ENCODE measurements at regions not wholly inside any gene's neighbourhood (a gene's known extent, or its start where the extent isn't known, plus 50 kb on each side); places are given as distances from the start of the nearest gene placed in this dataset.
"Not testable (repeated sequence)": the region's sequence is repeated elsewhere in the genome, so short reads cannot be mapped to it uniquely, and the experiment has no call there.

GRCh38 chr6:6091608-6092002 is 84.9 kb upstream of the NRN1 start:
- DNase-seq (ENCODE audit: low spot score), result no peak

DNA sequence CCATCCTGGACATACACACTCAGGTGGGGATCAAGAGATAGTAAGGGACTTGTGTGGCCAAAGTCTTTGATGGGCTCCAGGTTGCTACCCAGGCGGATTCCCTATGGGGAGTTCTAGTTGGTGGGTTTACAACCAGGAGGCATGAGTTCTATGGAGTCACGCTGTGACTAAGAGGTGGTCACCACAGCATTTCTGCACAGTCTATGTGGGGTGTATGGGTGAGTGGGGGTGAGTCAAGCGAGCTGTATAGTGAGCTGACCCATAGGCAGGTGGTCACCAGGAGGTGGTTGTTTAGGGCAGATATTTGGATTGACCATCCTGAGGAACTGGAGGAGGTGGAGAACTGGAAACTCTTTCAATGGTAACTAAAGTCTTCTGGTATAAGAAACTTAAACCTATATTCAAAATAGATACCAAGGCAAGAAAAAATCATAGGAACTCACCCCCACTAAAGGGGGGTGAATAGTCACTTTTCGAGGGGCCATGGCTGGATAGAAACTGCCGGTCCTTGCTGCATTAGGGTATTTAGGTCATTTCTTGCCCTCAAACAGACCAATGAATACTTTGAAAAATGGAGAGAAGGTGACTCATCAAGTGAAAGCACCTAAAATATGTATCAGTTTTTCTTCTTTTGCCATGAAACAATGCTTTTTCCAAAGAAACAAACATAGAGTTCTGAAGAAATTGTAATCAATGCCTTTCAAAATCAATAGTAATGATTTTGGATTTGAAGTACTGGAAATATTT is 84.3 kb upstream of the NRN1 start:
- no peak for DNase-seq (ENCODE audit: low spot score)

DNA sequence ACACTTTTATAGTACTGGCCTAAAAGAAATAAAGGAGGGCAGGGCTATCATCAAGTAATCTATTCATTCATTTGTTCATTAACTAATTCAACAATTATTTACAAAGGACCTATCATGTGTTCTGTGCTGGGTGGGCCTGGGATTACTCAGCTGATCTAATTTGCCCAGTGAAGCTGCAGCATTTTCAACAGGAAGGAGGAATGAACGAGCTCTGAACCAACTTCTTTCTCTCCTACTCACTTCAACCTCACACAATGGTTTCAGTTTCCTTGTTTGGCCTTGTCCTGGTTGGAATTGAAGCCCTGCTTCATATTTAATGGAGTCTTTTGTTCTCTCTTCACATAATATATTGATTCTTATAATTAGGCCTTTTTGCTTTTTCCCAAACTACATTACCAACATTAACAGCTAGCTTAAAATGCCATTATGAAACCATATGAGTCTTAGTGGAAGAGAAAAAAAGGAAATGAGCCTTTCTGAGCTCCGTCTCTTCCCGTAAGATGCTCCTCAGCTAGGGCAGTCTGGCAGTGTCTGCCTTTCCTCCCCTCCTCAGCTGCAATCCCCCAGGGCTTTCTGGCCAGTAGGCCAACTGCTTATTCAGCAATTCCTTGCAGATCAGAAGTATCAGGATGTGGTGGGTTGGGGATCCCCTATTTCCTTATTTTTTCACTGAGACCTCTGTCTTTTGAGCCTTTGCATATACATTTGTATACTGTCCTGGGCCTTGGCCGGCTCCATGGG is 79.4 kb upstream of the NRN1 start:
- DNase-seq (ENCODE audit: low spot score), result no peak

DNA sequence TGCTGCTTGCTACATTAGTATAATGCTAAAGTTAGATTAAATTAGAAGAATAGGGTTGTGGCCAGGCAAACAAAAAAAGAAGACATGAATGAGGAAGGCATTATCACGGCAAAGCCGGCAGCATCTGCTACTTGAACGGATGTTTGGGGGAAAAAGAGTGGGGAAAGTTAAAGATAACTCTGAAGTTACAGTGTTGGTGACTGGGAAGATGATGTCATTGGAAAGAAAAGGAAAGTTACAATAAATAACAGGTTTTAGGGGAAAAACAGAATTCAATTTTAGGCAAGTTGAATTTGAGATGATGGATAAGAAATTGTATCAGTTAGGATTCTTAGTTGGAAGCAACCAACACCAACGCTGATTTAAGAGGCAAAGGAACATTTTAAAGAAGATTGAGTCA is 74.2 kb upstream of the NRN1 start:
- DNase-seq (ENCODE audit: low spot score), result no peak

DNA sequence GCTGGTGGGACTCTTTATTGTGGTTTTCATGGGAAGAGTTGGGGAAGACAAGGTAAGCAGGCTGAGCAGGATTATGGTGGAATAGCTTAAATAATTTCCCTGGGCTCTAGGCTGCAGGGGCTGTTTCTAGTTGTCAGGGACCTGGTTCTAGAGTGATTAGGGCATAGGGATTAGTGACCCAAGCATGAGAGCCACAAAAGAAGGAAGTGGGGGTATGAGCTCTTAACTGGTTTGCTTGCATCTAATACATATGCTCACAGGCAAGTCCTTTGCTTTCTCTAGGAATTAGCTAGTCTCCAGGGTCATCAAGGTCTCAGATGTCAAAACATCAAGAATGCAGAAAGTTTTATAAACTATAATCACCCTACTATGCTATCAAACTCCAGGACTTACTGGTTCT is 67.5 kb upstream of the NRN1 start:
- DNase-seq (ENCODE audit: low spot score), result no peak

DNA sequence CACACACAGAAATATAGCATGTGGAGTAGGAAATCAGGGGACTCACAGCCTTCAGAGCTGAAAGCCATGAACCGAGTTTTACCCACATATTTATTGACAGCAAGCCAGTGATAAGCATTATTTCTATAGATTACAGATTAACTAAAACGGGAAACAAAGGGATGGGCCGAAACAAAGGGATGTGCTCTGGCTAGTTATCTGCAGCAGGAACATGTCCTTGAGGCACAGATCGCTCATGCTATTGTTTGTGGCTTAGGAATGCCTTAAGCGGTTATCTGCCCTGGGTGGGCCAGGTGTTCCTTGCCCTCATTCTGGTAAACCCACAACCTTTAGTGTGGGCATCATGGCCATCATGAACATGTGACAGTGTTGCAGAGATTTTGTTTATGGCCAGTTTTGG is 61.4 kb upstream of the NRN1 start:
- not testable (repeated sequence) for DNase-seq (ENCODE audit: low spot score)

DNA sequence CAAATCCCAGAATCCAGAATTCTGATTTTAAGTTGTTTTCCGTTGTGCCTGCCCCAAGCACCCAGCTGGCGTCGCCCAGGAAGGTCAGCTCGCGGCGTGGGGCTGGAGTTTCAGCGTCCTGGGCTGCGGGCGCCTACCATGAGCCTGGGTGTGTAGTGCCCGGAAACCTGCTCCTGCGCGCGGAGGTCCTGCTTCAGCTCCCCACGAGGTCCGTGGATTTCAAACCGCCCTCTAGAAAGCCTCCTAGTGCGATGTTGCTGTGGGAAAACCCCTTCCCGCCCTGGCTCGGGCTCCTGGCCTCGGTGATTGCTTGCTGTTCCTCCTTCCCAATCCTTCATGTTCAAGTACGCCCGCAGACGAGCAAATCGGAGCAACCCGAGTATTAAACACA is 51.3 kb upstream of the NRN1 start:
- no peak for DNase-seq (ENCODE audit: low spot score)

GRCh38 chr6:6057442-6058053 is 50.8 kb upstream of the NRN1 start:
- peak; percentile 56 for DNase-seq (ENCODE audit: low spot score)

Measured in cerebellar cortex (tissue), 1 donor.